ENCODE measurements at regions not wholly inside any gene's neighbourhood (a gene's known extent, or its start where the extent isn't known, plus 50 kb on each side); places are given as distances from the start of the nearest gene placed in this dataset.

- H3K4me3 ChIP-seq (ENCODE audit: low read depth, low read length), result no peak overlapping the region
- no peak for DNase-seq (ENCODE audit: low read depth)
- no peak for TF ChIP-seq CTCF (conservative IDR thresholded peaks at IDR 0.05; ENCODE audit: low read depth, low read length)
Measured at GRCh38 chrX:94178145-94178788, 504.3 kb downstream of the FAM133A start.

- TF ChIP-seq CTCF (conservative IDR thresholded peaks at IDR 0.05; ENCODE audit: low read depth, low read length), result no peak
- H3K4me3 ChIP-seq (ENCODE audit: low read depth, low read length), result no peak overlapping the region
- no peak for DNase-seq (ENCODE audit: low read depth)
Measured at GRCh38 chrX:94204524-94204923, 530.5 kb downstream of the FAM133A start.

GRCh38 chrX:94216738-94217137 is 542.7 kb downstream of the FAM133A start:
- no peak for TF ChIP-seq CTCF (conservative IDR thresholded peaks at IDR 0.05; ENCODE audit: low read depth, low read length)
- H3K4me3 ChIP-seq (ENCODE audit: low read depth, low read length), result no peak overlapping the region
- no peak for DNase-seq (ENCODE audit: low read depth)

- no peak for TF ChIP-seq CTCF (conservative IDR thresholded peaks at IDR 0.05; ENCODE audit: low read depth, low read length)
- H3K4me3 ChIP-seq (ENCODE audit: low read depth, low read length), result no peak overlapping the region
- DNase-seq (ENCODE audit: low read depth), result no peak
Measured at GRCh38 chrX:94252211-94252610, 578.2 kb downstream of the FAM133A start.

GRCh38 chrX:94256396-94256795 is 582.4 kb downstream of the FAM133A start:
- no peak for TF ChIP-seq CTCF (conservative IDR thresholded peaks at IDR 0.05; ENCODE audit: low read depth, low read length)
- DNase-seq (ENCODE audit: low read depth), result no peak
- H3K4me3 ChIP-seq (ENCODE audit: low read depth, low read length), result no peak overlapping the region

- TF ChIP-seq CTCF (conservative IDR thresholded peaks at IDR 0.05; ENCODE audit: low read depth, low read length), result no peak
- no peak overlapping the region for H3K4me3 ChIP-seq (ENCODE audit: low read depth, low read length)
Measured at GRCh38 chrX:94265323-94265722, 591.3 kb downstream of the FAM133A start.

GRCh38 chrX:94288325-94288724 is 614.3 kb downstream of the FAM133A start:
- no peak for TF ChIP-seq CTCF (conservative IDR thresholded peaks at IDR 0.05; ENCODE audit: low read depth, low read length)
- H3K4me3 ChIP-seq (ENCODE audit: low read depth, low read length), result no peak overlapping the region
- no peak for DNase-seq (ENCODE audit: low read depth)

More at GRCh38 chrX:94265323-94265722, 591.3 kb downstream of the FAM133A start:
- DNase-seq (ENCODE audit: low read depth), result no peak

Measured in choroid plexus epithelial cell (primary cell).